ENCODE measurements at regions not wholly inside any gene's neighbourhood (a gene's known extent, or its start where the extent isn't known, plus 50 kb on each side); places are given as distances from the start of the nearest gene placed in this dataset.

DNA sequence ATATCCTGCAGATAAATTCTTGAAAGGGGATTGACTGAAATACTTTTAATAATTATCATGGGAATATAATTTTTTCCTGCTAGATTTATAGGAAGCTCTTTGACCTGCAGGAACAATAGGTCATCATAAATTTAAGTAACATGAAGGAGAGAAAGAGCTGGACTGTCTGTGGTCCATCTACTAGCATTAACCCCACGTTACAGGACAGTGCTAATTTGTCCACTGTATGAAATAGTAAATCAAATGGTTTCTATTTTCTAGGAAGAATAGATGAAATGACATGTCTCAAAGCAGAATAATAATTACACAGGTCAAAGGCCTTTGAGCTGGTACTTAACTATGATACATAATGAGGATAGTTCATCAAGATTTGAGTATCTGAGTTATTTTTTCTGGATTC is 825.4 kb upstream of the CNTN5 start:
- Histone ChIP-seq H3K27me3 (ENCODE audit: low read length) (no peaks in the 10 kb centered on the region), H4K20me1 (ENCODE audit: low read length) (no peaks in the 10 kb centered on the region), H3K27ac (ENCODE audit: low read length) (no peak overlapping the region), H3K9me3 (ENCODE audit: low read length) (no peaks in the 10 kb centered on the region), H3K9ac (ENCODE audit: low read length) (no peak overlapping the region), H3K4me1 (ENCODE audit: insufficient read depth, low read length) (no peaks in the 10 kb centered on the region), H3K79me2 (ENCODE audit: low read length) (no peaks in the 10 kb centered on the region), H3F3A (ENCODE audit: low read length, unreplicated experiment) (no peaks in the 10 kb centered on the region), H3K9me2 (replicated peaks; ENCODE audit: low read length) (no peaks in the 10 kb centered on the region), H2AFZ (ENCODE audit: low read length) (no peak overlapping the region), H3K4me2 (ENCODE audit: low read length) (no peak overlapping the region), H3K36me3 (ENCODE audit: low read depth, low read length) (no peaks in the 10 kb centered on the region), H3K4me3 (ENCODE audit: low read length) (no peak overlapping the region)
- TF ChIP-seq EZH2phosphoT487 (IDR thresholded peaks at IDR 0.05; ENCODE audit: borderline replicate concordance, low read length) (no peak), EZH2 (IDR thresholded peaks at IDR 0.05; ENCODE audit: low read length, unreplicated experiment) (no peak)
- TF ChIP-seq, protein P1, sequence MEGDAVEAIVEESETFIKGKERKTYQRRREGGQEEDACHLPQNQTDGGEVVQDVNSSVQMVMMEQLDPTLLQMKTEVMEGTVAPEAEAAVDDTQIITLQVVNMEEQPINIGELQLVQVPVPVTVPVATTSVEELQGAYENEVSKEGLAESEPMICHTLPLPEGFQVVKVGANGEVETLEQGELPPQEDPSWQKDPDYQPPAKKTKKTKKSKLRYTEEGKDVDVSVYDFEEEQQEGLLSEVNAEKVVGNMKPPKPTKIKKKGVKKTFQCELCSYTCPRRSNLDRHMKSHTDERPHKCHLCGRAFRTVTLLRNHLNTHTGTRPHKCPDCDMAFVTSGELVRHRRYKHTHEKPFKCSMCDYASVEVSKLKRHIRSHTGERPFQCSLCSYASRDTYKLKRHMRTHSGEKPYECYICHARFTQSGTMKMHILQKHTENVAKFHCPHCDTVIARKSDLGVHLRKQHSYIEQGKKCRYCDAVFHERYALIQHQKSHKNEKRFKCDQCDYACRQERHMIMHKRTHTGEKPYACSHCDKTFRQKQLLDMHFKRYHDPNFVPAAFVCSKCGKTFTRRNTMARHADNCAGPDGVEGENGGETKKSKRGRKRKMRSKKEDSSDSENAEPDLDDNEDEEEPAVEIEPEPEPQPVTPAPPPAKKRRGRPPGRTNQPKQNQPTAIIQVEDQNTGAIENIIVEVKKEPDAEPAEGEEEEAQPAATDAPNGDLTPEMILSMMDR (conservative IDR thresholded peaks at IDR 0.05; ENCODE audit: low read depth, low read length) = no peak
- intact Hi-C loops (cut with micrococcal nuclease) = no loop called here
- no peak for DNase-seq
- no TSS peak for BruUV-seq (replicated peaks)
- ATAC-seq = no peak
- ChIA-PET CTCF (no interaction called here), POLR2A (ENCODE audit: unreplicated experiment) (no interaction called here)

DNA sequence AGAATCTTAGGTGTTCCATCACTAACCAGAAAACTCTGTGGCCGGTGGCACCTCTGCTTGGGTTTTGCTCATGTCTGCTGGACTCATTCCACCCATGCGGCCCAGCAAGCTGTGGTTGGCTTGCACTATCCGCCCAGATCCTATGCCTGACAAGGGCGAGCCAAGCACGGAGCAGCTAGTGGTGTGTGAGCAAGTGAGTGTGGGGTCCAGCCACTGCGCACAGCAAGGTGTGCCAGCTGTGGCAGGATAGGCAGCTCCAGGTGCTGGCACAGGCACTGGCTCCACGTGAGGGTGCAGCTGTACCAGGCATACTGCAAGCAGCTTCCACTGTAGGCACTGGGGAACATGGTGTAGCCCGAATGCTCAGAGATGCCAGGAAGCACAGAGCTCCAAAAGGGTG is 813.7 kb upstream of the CNTN5 start:
- Histone ChIP-seq H3F3A (ENCODE audit: low read length, unreplicated experiment) (no peaks in the 10 kb centered on the region), H3K36me3 (ENCODE audit: low read depth, low read length) (no peaks in the 10 kb centered on the region), H3K27me3 (ENCODE audit: low read length) (no peaks in the 10 kb centered on the region), H3K79me2 (ENCODE audit: low read length) (no peaks in the 10 kb centered on the region), H3K4me3 (ENCODE audit: low read length) (no peak overlapping the region), H3K9ac (ENCODE audit: low read length) (no peak overlapping the region), H2AFZ (ENCODE audit: low read length) (no peak overlapping the region), H4K20me1 (ENCODE audit: low read length) (no peaks in the 10 kb centered on the region), H3K4me1 (ENCODE audit: insufficient read depth, low read length) (no peaks in the 10 kb centered on the region), H3K9me3 (ENCODE audit: low read length) (no peaks in the 10 kb centered on the region), H3K27ac (ENCODE audit: low read length) (no peak overlapping the region), H3K4me2 (ENCODE audit: low read length) (no peak overlapping the region), H3K9me2 (replicated peaks; ENCODE audit: low read length) (no peaks in the 10 kb centered on the region)
- DNase-seq (no peak), ATAC-seq (no peak)
- intact Hi-C loops (cut with micrococcal nuclease) = no loop called here
- CTCF ChIA-PET = no interaction called here
- POLR2A ChIA-PET (ENCODE audit: unreplicated experiment) = no interaction called here
- TF ChIP-seq EZH2phosphoT487 (IDR thresholded peaks at IDR 0.05; ENCODE audit: borderline replicate concordance, low read length) (no peak), EZH2 (IDR thresholded peaks at IDR 0.05; ENCODE audit: low read length, unreplicated experiment) (no peak)
- TF ChIP-seq, protein P1 (conservative IDR thresholded peaks at IDR 0.05; ENCODE audit: low read depth, low read length) = no peak
- BruUV-seq (replicated peaks) = no TSS peak

DNA sequence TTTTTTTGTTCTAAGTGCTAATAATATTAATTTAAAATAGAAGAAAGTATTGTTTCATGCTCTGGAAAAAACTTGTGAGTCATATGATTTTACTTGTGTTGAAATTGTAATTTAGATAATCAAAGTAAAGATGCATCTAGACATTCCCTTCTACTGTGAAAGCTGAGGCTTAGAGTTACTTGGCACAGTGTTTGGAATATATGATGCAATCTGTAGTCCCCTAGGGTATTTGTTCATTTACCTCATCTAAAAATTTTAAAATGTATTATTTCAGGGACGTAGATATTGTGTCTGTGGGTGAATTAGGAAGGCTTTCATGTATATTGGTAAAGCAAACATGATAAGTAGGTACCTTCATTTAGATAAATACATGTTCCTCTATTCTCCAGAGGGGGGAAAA is 793.5 kb upstream of the CNTN5 start:
- CTCF ChIA-PET = no interaction called here
- Histone ChIP-seq H3K4me2 (ENCODE audit: low read length) (no peak overlapping the region), H3K9me2 (replicated peaks; ENCODE audit: low read length) (no peaks in the 10 kb centered on the region), H3F3A (ENCODE audit: low read length, unreplicated experiment) (no peaks in the 10 kb centered on the region), H3K9ac (ENCODE audit: low read length) (no peak overlapping the region), H3K4me1 (ENCODE audit: insufficient read depth, low read length) (no peaks in the 10 kb centered on the region), H2AFZ (ENCODE audit: low read length) (no peak overlapping the region), H3K79me2 (ENCODE audit: low read length) (no peaks in the 10 kb centered on the region), H3K4me3 (ENCODE audit: low read length) (no peak overlapping the region), H3K27ac (ENCODE audit: low read length) (no peak overlapping the region), H3K27me3 (ENCODE audit: low read length) (no peaks in the 10 kb centered on the region), H3K9me3 (ENCODE audit: low read length) (0 out of 2 replicates have a peak, but pooled peaks cover 4% of the 10 kb centered on the region), H4K20me1 (ENCODE audit: low read length) (no peaks in the 10 kb centered on the region), H3K36me3 (ENCODE audit: low read depth, low read length) (no peaks in the 10 kb centered on the region)
- TF ChIP-seq, protein P1 (conservative IDR thresholded peaks at IDR 0.05; ENCODE audit: low read depth, low read length) = no peak
- TF ChIP-seq EZH2 (IDR thresholded peaks at IDR 0.05; ENCODE audit: low read length, unreplicated experiment) (no peak), EZH2phosphoT487 (IDR thresholded peaks at IDR 0.05; ENCODE audit: borderline replicate concordance, low read length) (no peak)
- POLR2A ChIA-PET (ENCODE audit: unreplicated experiment) = no interaction called here
- DNase-seq = no peak
- ATAC-seq = no peak
- intact Hi-C loops (cut with micrococcal nuclease) = no loop called here
- BruUV-seq (replicated peaks) = no TSS peak
